HG03558 (cell line): ENCODE measurements at regions not wholly inside any gene's neighbourhood (a gene's known extent, or its start where the extent isn't known, plus 50 kb on each side); places are given as distances from the start of the nearest gene placed in this dataset.
"Not testable (repeated sequence)": the region's sequence is repeated elsewhere in the genome, so short reads cannot be mapped to it uniquely, and the experiment has no call there.

Experiments
- ATAC-seq: cut with Tn5 transposase; IDR thresholded peaks from one replicate; pipeline ENCODE4 v1.9.1; 2021; ENCODE audit warnings: moderate number of reproducible peaks; ENCODE audit not compliant: unreplicated experiment; ENCODE audit errors: extremely low read depth

- no peak for ATAC-seq
Measured at GRCh38 chr18:60020107-60020925, 120.5 kb downstream of the PMAIP1 start.

- no peak for ATAC-seq
Measured at GRCh38 chr18:60019463-60019840, 119.7 kb downstream of the PMAIP1 start.

GRCh38 chr18:60018618-60019462, 119.0 kb downstream of the PMAIP1 start:
- ATAC-seq, result no peak

GRCh38 chr18:60018134-60018533, 118.3 kb downstream of the PMAIP1 start:
- not testable (repeated sequence) for ATAC-seq

GRCh38 chr18:60017371-60017770, 117.6 kb downstream of the PMAIP1 start:
- no peak for ATAC-seq

- ATAC-seq, result not testable (repeated sequence)
Measured at GRCh38 chr18:60015826-60016225, 116.0 kb downstream of the PMAIP1 start.

GRCh38 chr18:60013148-60013547, 113.4 kb downstream of the PMAIP1 start:
- not testable (repeated sequence) for ATAC-seq

- no peak for ATAC-seq
Measured at GRCh38 chr18:60010984-60011383, 111.2 kb downstream of the PMAIP1 start.

GRCh38 chr18:60010513-60010912, 110.7 kb downstream of the PMAIP1 start:
- no peak for ATAC-seq

- ATAC-seq, result no peak
Measured at GRCh38 chr18:60007661-60008060, 107.9 kb downstream of the PMAIP1 start.

- no peak for ATAC-seq
Measured at GRCh38 chr18:60003610-60004185, 103.9 kb downstream of the PMAIP1 start.

GRCh38 chr18:59996370-59996966, 96.7 kb downstream of the PMAIP1 start:
- no peak for ATAC-seq

GRCh38 chr18:59994357-59994756, 94.6 kb downstream of the PMAIP1 start:
- no peak for ATAC-seq

- ATAC-seq, result no peak
Measured at GRCh38 chr18:59993560-59993959, 93.8 kb downstream of the PMAIP1 start.

GRCh38 chr18:59990121-59990823, 90.5 kb downstream of the PMAIP1 start:
- ATAC-seq, result no peak

- no peak for ATAC-seq
Measured at GRCh38 chr18:59988098-59988706, 88.4 kb downstream of the PMAIP1 start.

GRCh38 chr18:59987102-59987501, 87.3 kb downstream of the PMAIP1 start:
- ATAC-seq, result no peak

- ATAC-seq, result no peak
Measured at GRCh38 chr18:59986139-59986538, 86.3 kb downstream of the PMAIP1 start.

GRCh38 chr18:59985289-59985688, 85.5 kb downstream of the PMAIP1 start:
- ATAC-seq, result no peak

GRCh38 chr18:59983506-59983905, 83.7 kb downstream of the PMAIP1 start:
- ATAC-seq, result no peak
